ENCODE measurements at regions not wholly inside any gene's neighbourhood (a gene's known extent, or its start where the extent isn't known, plus 50 kb on each side); places are given as distances from the start of the nearest gene placed in this dataset.

DNA sequence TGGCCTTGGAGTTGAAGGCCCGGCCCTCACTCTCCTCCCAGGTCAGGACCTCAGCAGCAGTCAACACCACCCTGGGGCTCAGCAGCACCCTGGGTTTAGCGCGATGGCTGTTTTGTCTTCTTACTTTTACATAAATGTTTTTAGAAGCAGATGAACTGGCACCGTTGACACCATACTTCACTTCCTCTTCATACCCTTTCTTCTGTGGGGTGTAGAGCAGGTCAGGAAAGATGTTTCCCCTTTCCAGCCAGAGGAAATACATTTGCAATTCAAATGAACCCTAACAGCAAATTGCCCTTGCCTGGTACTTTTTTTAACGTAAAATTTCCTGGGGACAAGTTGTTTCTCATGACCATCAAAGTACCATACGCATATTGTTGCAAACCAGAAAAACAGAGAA is 54.7 kb upstream of the SNX9 start:
- TF ChIP-seq, protein P1, sequence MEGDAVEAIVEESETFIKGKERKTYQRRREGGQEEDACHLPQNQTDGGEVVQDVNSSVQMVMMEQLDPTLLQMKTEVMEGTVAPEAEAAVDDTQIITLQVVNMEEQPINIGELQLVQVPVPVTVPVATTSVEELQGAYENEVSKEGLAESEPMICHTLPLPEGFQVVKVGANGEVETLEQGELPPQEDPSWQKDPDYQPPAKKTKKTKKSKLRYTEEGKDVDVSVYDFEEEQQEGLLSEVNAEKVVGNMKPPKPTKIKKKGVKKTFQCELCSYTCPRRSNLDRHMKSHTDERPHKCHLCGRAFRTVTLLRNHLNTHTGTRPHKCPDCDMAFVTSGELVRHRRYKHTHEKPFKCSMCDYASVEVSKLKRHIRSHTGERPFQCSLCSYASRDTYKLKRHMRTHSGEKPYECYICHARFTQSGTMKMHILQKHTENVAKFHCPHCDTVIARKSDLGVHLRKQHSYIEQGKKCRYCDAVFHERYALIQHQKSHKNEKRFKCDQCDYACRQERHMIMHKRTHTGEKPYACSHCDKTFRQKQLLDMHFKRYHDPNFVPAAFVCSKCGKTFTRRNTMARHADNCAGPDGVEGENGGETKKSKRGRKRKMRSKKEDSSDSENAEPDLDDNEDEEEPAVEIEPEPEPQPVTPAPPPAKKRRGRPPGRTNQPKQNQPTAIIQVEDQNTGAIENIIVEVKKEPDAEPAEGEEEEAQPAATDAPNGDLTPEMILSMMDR (IDR thresholded peaks at IDR 0.05): no peak
- TF ChIP-seq GABPB1 (CRISPR knock-in tag; IDR thresholded peaks at IDR 0.05) (no peak), SMAD3 (CRISPR knock-in tag; IDR thresholded peaks at IDR 0.05; ENCODE audit: borderline replicate concordance) (no peak), KAT7 (CRISPR knock-in tag; IDR thresholded peaks at IDR 0.05; ENCODE audit: borderline replicate concordance) (no peak)
- TF ChIP-seq, protein P2, sequence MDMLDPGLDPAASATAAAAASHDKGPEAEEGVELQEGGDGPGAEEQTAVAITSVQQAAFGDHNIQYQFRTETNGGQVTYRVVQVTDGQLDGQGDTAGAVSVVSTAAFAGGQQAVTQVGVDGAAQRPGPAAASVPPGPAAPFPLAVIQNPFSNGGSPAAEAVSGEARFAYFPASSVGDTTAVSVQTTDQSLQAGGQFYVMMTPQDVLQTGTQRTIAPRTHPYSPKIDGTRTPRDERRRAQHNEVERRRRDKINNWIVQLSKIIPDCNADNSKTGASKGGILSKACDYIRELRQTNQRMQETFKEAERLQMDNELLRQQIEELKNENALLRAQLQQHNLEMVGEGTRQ (CRISPR knock-in tag; IDR thresholded peaks at IDR 0.05): no peak
- TF ChIP-seq, protein P3, sequence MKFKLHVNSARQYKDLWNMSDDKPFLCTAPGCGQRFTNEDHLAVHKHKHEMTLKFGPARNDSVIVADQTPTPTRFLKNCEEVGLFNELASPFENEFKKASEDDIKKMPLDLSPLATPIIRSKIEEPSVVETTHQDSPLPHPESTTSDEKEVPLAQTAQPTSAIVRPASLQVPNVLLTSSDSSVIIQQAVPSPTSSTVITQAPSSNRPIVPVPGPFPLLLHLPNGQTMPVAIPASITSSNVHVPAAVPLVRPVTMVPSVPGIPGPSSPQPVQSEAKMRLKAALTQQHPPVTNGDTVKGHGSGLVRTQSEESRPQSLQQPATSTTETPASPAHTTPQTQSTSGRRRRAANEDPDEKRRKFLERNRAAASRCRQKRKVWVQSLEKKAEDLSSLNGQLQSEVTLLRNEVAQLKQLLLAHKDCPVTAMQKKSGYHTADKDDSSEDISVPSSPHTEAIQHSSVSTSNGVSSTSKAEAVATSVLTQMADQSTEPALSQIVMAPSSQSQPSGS (CRISPR knock-in tag; IDR thresholded peaks at IDR 0.05; ENCODE audit: borderline replicate concordance, low read depth): no peak
